Esophagus squamous epithelium (tissue), 4 donors: ENCODE measurements at regions not wholly inside any gene's neighbourhood (a gene's known extent, or its start where the extent isn't known, plus 50 kb on each side); places are given as distances from the start of the nearest gene placed in this dataset.

Experiments
- CTCF ChIP-seq, 6 experiments: fragments of 450-650 bp in 4 of 6; fragments of 200-600 bp in 2 of 6; sonication (generic) in 2 of 6; IDR thresholded peaks; one replicate each; pipeline ENCODE4 v1.5.1; 2016 to 2019; ENCODE audit warnings: antibody characterized with exemption in 6 of 6, mild to moderate bottlenecking in 4 of 6, moderate library complexity in 4 of 6
- POLR2A ChIP-seq, 4 donors: fragments of 450-650 bp; IDR thresholded peaks; one replicate each; pipeline ENCODE4 v1.6.1; 2017; ENCODE audit warnings: antibody characterized with exemption in 4 of 4, mild to moderate bottlenecking in 4 of 4, moderate library complexity in 3 of 4

GRCh38 chr6:3617681-3618311, 133.7 kb downstream of the PXDC1 start:
- TF ChIP-seq POLR2A (IDR thresholded peaks at IDR 0.05) (no peak), CTCF (IDR thresholded peaks at IDR 0.05) (no peak)
